ENCODE measurements at regions not wholly inside any gene's neighbourhood (a gene's known extent, or its start where the extent isn't known, plus 50 kb on each side); places are given as distances from the start of the nearest gene placed in this dataset.

DNA sequence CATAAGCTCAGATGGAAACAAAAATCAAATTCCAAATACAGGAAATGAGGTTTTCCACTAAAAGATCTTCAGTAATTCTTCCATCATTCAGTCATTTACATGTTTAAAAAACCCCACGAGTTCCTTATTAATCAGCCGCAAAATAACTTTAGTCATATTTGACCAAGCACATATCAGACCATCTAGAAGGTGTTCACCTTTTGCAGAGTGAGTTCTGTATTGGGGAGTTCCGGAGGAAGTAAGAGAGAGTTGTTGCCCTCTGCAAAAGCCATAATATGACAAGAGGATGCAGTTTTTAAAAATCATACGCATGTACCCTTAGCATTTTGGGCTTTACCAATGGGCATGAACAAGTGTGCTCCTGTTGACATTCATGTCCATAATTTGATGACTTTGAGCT is 61.6 kb downstream of the CCR1 start:
- FAIRE-seq: no peak

DNA sequence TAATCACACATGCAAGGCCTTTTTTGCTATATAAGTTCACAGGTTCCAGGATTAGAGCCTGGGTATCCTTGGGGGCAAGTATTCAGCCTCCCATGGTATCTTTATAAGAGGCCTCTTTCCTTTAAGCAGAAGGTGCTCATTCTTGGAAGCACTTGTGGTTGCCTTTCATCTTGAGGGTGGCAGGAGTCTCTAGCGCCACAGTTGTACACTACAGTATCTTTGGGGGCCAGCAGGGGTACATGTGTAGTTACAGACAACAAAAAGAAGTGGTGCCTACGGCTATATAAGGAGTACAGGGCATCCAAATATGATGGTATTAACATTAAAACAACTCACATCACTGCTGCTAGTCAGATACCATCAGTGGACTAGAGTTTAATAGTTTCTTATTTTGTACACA is 62.1 kb downstream of the CCR1 start:
- FAIRE-seq: no peak

DNA sequence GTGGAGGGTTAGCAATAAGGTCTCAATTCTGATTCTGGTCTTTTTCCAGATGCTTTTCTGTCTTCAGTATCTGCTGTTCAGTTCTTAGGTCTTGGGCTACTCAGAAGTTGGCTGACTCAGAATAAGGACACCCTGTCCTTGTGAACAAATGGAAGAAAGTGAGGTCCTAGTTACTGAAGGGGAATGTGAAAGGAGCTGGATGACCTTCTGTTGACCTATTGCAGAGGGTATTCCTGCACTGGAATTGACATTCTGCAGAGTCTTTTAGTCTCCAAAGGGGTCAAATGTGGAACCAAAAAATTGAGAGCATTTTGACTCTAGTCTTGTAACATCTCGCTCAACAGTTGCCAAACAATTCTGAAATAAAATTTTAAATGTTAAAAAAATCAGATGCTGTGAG is 63.0 kb downstream of the CCR1 start:
- no peak for FAIRE-seq

DNA sequence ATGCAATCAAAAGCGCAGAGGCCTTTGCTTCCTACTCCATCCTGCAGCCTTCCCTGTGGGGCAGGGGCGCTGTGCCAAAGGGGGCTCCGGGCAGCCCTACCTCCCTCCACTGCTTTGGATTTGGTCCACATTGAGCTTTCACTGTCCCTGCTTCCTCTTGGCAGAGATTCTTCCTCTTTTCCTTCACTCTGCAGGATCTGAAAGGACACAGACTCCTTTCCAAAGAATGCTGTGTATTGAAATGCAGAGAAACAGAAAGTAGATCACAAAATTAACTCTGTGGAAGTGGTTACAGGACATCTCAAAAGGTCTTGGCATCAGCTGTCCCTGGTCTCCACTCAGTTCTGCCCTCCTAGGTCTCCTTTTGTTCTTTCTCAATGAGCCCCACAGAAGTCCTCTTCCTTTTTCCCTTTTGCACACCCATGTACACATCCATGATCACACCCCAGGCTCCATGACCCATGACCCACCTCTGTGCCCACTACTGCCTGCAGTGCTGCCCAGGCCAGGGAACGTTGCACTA is 64.1 kb downstream of the CCR1 start:
- FAIRE-seq: no peak

DNA sequence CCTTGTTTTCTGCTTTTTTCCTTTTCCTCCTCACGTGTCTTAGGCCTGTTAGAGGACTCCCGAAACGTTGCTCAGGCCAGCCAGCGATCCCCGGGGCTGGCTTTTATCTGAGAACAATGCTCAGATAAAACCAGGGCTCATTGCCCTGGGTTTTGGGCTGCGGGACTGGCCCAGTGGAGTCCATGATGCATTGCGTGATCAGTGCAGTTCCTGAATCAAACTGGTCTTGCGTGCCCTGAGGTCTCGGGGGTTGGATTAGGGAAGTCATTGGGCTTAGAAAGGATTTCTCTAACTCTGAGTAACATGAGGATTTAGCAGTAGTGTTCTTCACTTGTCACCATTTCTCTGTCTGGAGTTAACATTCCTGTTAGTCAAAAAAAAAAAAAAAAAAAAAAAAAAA is 66.3 kb downstream of the CCR1 start:
- no peak for FAIRE-seq

DNA sequence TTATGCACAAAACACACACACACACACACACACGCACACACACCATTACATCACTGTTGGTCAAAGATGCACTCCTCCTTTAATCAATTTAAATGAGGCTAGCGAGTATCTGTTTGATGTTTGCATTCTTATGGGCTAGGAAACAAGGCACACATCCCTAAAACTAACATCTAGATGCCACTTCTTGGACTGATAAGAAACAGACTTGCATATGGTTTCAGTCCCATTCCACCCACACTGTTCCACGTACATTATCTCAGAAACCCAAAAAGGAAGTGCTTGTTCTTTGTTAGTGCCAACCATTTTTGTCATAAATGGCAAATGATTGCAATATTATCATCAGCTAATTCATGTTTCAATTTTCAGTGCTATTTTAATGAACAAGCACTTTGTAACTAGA is 69.5 kb downstream of the CCR1 start:
- FAIRE-seq: no peak

DNA sequence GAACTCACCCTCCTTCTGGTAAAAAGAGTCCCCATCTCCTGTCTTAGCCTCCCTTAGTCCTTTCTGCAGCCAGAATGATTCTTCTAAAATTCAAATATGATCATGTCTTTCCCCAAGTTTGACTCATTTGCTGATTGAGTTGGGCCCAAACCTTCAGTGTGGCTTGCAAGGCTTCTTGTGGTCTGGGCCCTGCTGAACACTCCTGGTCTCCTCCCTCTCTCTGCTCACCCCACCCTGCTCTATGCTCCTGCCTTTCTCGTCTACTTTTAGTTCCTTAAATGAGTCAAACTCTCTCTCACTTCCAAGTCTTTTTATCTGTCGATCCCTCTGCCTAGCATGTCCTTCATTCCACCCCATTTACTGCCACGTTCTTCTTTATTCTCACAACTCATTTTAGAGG is 72.6 kb downstream of the CCR1 start:
- no peak for FAIRE-seq

DNA sequence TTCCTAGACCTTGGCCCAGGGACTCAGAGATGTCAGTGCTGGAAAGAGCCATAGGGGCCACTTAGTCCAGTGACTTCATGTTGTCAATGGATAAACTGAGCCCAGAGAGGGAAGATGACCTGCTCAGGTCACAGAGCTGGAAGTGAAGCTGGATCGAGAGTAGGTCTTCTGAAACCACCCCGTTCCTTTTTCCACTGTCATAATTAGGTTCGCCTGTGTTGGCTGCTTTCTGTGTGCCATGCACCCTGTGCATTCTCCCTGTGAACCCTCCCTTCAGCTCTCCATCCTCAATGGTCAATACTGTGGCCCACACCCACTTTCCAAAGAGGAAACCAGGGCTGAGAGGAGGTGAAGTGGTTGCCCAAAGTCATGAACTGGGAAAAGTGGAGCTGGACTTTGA is 74.8 kb downstream of the CCR1 start:
- no peak for FAIRE-seq

DNA sequence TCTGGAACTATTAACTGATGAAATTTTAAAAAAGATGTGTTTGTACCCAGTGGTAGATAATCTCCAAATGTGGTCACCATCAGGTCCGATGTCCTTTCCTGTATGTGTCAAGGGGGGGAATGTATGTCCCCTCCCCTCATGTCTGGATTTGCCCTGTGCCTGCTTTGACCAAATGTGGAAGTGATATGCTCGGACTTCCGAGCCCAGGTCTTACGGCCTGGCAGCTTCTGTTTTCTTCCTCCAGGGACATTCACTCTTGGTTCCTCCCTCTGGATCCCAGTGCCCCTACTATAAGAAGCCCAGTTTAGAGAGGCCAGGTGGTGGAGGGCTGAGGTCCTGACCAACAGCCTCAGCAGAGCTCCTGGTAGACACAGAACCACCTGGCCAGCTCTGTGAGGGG is 75.5 kb downstream of the CCR1 start:
- FAIRE-seq: no peak

DNA sequence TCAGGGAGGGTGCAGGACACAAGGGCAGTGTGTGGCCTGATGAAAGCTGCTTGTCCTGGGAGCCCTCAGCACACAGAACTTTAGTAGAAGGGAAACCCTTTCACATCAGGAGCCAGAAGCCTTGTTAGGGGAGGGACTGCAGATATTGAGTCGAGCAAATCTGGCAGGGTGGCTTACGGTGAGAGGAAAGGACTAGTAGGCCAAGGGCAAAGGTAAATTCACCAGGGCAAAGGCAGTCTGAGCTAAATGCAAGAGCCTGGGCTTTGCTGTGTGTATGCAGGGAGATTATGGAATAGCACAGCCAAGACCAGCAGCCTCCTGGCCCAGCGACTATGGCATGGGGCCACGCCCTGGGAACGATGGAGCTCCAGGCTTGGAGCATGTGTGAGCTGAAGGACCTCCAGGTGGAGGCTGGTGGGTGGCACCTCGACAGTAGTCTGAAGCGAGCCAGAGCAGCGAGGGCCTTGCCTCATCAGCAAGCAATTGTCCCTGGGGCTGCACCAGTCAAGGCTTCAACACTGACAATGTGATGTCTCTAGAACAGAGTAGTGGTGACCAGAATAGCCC is 76.1 kb downstream of the CCR1 start:
- no peak for FAIRE-seq

DNA sequence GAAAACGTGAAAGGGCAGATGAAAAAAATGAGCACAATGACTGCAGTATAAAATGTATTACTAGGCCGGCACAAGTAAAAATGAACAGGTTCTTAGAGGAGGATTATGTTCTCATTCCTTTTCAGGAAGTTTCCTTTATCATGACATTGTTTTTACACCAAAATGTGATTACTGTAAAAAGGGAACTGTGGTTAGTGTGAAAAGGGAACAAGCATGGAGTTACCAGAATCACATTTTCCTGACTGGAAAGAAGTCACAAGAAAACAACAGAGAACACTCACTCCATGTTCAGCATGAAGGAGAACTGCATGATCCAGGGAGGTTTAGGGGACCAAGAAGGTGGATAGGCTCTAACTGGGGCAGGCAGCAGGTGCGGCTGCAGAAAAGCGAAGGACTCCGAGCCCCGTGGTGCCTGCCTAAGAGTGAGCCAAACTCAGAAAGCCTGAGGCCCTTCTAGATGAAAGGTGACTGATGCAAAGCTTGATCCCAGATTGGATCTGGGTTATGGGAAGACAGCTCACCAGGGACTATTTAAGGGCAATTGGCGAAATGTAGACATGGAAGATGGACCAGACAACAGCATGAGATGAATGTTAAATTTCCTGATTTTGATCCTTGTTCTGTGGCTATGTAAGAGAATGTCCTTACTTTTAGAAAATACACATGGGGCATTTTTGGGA is 77.3 kb downstream of the CCR1 start:
- no peak for FAIRE-seq

DNA sequence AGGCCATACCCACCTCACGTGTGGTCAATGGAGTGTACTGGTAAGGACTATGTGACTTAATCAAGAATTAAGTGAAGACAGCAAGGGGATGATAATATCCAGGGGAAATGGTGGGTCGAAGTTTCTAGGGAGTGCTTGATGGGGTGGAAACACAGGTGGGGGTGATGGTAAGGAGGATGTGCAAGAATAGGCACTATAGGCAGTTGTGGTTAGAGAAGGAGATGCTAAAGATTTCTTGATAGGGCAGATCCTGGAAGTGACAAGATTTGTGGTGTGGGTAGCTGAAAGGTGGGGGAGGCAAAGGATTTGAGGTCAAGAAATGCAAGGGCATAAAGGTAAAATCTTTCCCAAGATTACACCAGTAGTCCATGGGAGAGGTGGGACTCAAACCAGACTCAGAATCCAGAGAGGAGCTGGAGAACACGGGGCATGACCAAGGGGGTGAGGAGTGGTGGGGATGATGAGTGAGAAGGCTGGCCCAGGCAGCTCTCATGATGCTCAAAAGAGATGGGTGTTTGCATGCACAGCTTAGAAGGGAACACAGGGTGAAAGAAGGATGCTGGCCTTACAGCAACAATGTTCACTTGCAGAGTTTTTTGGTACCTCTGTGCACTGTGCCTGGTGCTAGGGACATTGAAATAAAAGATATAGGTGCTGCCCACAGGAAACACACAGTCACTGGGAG is 78.4 kb downstream of the CCR1 start:
- no peak for FAIRE-seq

DNA sequence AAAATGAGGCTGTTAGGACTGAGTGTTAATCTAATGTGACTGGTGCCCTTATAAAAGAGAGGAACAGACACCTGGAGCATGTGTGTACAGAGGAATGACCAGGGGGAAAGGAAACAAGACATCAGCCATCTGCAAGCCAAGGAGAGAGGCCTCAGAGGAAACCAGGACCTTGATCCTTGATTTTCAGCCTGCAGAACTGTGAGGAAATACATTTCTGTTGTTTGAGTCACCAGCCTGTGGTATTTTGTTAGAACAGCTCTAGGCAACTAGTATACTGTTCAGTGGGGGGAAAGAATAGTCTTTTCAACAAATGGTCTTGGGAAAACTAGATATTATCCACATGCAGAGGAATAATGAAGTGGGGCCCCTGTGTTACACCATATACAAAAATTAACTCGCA is 80.6 kb downstream of the CCR1 start:
- no peak for FAIRE-seq

DNA sequence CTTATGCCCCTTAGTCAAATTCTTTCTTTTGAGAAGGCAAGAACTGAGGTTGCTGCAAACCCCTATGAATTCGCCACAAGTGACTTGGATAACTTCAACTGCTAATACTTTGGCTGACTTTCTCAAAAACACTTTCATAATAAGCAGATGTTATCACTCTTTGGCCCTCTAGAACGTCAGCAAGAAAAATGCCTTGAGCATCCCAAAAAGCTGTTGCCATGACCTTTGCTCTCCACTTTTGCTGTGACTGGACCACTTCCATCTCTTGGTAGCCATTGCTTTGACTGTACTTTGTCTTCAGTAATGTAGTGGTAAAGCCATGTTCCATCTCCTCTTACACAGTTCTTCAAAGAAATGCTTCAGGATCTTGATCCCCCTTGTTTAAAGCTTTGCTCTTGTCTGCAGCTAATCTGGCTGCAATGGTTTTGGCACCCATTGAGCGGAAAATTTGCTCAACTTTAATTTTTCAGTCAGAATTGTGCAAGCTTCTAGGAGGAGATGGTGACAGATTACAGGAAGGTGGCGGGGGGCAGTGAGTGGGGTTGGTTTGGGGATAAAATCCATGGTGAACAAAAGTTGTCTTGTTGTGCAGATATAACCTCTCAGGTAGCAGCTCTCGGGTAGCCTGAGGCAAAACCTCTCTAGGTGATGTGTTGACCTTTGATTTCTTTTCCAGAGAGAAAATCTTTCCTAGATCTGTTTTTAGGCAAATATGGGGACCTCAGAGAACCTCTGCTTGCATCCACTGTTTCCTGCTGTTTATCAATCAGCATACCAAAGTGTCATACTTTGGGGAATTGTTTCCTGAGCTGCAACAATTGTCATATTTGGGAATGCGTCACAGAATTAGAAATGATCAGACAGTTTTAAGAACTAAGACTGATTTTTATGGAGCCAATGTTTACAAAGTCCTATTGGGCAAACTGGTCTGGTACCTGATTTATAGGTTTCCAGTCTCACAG is 83.6 kb downstream of the CCR1 start:
- no peak for FAIRE-seq

DNA sequence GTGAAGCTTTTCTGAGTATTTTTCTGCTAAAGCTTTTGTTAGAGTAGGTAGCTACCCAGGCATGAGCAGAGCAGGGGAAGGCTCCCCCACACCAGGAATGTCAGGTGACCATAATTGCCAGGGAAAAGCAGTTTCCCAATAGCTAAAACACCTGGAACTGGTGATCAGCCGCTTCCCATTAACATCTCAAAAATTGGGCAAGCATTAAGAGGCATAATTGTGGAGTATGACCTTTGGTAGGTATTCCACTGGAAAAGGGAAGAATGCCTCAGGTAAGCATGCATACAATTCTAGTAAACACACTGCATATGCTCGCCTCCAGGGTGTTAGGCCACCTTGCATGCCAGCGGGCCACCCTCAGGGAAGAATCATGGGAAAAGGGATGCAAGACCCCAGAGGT is 84.5 kb downstream of the CCR1 start:
- no peak for FAIRE-seq

DNA sequence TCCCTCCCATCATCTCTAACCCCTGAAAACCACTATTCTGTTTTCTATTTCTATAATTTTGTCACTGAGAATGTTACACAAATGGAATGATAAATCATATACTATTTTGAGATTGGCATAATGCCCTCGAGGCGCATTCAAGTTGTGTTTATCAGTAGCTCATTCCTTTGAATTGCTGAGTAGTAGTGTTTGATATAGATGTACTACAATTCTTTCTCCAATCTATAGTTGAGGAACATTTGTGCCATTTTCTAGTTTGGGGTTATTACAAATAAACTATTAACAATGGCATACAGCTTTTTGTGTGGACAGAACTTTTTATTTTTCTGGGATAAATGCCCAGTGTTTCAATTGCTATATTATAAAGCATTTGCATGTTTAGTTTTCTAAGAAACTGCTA is 86.0 kb downstream of the CCR1 start:
- FAIRE-seq: no peak

DNA sequence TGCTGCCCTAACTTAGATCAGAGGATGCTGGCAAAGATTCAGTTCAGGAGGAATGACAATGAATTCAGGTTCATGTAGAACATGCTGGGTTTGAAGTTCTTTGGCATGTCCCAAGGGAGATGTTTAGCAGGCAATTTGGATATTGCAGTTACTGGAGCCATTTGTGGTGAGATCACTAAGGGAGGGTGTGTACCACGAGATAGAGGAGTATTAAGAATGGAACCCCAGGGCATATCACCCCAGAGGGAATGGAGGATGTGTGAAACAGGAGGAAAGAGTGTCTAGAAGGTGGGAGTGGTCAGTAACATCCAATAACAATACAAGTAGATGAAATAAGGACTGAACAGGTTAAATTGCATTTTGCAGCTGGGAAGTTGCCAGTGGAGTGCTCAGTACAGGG is 87.1 kb downstream of the CCR1 start:
- no peak for FAIRE-seq

DNA sequence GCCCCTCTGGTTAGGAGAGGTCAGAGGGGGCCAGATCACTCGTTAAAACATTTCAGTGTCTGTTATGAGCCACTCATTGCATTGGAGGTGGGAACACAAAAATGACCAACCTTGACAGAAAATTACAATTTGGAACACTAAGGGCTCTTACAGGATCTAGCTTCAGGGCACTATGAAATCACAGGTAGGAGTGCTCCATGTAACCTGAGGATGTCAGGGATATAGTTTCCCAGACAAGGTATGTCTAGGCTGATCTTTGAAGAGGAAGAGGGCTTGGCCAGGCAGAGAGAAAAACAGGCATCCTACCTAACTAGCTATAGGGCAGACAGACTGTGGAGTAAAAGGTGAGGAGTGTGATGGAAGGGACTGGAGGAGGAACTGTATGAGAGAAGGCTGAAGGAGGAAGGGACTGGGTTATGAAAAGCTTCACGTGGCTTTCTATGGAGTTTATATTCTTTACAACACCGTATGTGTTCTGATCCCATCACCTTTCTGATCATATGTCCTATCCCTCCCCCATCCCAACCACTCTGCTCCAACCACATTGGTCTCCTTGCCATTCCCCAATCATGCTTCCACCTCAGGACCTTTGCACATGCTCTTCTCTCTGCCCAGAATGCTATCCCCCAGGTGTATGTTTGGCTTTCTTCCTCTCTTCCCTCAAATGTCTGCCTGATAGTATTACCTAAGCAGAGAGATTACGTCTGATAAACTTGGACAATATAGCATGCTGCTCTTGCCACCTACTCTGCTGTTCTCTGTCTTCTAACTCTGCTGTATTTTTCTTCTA is 88.2 kb downstream of the CCR1 start:
- FAIRE-seq: no peak

DNA sequence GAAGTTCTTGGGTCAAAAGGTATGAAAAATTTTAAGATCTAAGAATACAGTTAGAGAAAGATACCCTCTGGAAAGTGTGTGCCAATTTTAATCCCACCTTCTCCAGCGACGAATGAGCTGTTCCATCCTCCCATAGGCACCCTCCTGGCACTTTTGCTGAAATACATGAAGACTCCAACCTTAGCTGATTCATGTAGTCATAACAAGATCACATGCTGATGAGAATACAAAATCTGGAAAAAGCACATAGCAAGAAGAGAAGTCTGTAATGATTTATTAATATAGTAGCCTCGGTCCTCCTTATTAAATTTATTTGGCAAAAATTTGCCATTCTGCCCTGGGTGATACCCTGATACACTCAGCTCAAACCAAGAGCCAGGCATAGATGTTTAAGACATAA is 88.9 kb downstream of the CCR1 start:
- FAIRE-seq: no peak

DNA sequence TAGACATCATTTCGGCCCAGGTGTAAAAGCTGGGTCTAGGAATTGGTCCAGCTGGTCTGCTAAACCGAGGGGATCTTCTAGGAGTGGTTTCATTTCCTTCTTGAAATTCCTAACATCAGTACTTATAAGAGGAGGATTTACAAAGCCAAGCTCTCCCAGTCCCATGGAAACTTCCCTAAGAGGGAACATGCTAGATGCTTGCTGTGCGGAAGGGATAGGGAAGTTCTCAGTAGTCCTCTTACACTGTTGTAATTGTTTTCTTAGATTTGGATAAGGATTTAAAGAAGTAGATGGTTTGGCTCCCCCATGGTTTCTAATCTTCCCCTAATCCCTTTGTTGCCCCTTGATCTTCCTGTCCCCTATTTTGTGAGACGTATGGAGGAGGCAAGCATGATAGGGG is 89.7 kb upstream of the XCR1 start:
- FAIRE-seq: no peak

DNA sequence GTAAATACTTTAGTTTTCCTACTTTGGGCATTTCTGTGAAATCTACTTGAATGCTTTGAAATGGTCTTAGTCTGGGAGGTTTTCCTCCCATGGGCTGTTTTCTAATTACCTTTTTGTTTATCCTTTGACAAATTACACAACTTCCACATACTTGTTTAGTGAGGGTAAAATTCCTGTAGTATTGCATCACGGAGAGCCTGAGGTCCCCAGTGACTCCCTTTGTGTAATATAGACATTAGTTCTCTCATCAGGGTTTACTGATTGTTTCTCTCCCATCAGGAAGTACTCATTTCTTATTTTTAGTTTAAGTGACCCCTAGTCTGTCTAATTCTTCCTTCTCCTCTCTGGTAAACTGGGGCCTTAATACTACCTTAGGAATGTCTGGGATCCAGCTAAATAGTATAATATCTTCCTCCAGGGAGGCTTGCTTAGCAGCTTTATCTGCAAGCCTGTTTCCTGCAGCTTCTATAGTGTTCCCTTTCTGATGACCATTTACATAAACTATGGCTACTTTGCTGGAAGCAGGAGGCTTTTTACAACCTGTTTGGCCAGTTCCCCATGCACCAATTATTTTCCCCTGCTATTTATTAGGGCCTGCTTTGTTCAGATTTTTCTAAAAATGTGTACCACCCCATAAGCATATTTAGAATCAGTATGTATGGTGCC is 87.2 kb upstream of the XCR1 start:
- no peak for FAIRE-seq

DNA sequence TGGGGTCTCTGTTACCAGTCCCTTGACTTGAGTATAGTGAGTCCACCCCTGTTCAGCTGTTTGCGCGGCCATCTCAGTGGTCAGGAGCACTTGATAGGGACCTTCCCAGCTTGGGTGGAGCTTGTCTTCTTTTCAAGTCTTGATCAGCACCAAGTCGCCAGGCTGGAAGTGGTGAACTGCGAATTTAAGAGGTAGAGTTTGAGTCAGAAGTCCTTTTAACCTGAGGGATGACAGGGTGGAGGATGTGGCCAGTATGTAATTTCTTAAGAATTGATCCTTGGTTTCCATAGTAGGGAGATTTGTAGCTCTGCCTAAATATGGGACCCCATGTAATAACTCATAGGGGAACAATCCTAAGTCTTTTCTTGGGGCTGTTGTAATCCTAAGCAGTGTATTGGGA is 86.3 kb upstream of the XCR1 start:
- no peak for FAIRE-seq
